Posterior vena cava (tissue), 2 donors: ENCODE measurements at regions not wholly inside any gene's neighbourhood (a gene's known extent, or its start where the extent isn't known, plus 50 kb on each side); places are given as distances from the start of the nearest gene placed in this dataset.

ENCODE experiments used
- DNase-seq: peaks from one replicate; pipeline ENCODE4 v3.0.0-alpha.2; 2020; ENCODE audit warnings: low spot score
- intact Hi-C, 2 donors: fragments of 100-400 bp; cut with DNase I; formaldehyde crosslinking; loops; one replicate each; pipeline versions ENCODE4 v1.14.1 to v1.14.2; 2022 to 2023
- donor health status: DM: yes; HTN: yes; CAD: no.
- donor health status: DM: yes; HTN: yes; CAD: no.

DNA sequence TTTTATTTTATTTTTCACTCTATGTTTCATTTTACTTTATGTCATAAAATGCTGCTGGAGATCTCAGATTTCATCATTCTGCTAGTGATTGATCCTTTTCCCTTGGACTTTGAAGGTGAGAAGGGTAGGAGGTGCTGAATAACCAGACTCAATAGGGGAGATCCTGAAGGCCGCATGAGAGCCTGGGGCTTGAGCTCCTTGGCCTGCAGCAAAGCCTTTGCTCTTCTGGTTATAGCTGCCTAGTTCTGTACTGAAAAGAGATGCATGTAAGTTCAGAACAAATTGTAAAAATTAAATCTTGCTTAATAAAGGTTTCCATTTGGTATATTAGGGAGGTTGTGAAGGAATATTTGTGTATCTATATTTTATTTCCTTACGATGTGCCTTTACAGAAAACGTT, 430.2 kb downstream of the QKI start:
- intact Hi-C loops, result no loop called here
- DNase-seq, result no peak

DNA sequence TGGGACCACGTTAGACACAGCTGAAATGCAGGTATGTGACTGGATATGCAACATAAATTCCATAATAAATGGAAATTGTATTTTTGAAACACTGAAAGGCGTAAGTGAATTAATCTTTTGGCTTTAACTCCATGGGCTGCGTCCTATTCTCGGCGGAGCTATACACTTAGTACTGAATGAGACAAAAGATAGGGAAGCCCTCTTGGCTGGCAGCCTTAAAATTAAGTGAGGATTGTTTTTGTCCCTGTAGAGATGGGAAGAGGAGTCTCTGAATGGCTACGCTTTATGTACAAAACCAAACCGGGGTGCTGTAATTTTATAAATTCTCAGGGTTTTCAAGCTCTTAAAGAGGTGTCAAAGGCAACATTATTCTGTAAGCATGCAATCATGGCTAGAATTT, 429.8 kb downstream of the QKI start:
- intact Hi-C loops, result no loop called here
- no peak for DNase-seq

DNA sequence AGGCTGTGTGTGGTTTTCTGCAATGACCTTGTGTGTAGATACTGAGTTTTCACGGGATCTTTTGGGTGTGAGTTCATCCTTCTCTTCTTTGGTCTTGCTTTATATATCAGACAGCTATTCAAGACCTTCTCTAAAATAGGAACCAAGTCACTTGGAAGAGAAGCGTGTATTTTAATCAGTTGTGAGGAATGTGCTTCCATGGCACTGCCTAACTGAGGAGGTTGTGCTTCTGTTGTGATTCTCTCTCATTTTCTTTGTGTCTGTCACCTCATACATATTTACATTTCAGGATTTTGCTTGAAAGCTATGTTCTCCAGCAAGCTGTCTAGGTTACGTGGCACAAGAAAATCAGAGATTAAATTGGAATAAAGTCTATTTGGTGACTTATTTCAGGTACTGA, 428.7 kb downstream of the QKI start:
- intact Hi-C loops, result no loop called here
- no peak for DNase-seq

DNA sequence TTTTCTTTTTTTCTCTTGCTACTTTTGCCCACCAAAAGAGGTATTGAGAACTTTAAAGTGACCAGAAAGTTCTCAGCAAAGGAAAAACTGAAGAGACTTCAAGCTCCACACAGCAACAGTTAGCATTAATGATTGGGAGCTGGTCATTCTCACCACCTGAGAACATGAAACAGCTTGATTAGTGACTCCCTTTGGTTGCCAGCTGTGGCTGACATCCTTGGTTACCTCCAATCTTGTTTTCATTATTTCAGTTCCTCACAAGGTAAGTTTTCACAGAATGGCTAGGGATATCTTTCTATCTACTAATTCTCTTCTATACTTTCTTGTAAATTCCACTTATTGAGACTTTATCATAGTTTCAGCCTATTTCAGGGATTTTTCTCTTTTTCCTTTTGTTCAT, 427.9 kb downstream of the QKI start:
- DNase-seq, result no peak

DNA sequence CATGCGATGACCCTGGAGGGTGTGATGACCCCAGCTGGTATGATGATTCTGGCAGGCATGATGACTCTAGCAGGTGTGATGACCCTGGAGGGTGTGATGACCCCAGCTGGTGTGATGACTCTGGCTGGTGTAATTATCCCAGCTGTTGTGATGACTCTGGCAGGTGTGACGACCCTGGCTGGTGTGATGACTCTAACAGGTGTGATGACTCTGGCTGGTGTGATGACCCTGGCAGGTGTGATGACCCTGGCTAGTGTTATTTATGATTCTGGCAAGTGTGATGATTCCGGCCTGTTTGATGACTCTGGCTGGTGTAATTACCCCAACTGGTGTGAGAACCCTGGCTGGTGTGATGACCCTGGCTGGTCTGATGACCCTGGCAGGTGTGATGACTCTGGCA, 427.2 kb downstream of the QKI start:
- intact Hi-C loops, result no loop called here
- DNase-seq, result no peak

More for the DNA sequence above, 427.9 kb downstream of the QKI start:
- intact Hi-C loops, result no loop called here

DNA sequence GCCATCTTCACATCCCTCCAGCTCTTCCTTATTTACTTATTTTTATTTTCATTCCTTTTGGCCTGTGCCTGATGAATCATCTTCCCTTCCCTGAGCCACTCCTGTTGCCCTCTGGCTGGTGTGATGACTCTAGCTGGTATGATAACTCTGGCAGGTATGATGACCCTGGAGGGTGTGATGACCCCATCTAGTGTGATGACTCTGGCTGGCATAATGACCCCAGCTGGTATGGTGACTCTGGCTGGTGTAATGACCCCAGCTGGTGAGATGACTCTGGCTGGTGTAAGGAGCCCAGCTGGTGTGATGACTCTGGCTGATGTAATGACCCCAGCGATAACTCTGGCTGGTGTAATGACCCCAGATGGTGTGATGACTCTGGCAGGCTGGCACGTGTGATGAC, 426.8 kb downstream of the QKI start:
- intact Hi-C loops, result no loop called here
- DNase-seq, result no peak

DNA sequence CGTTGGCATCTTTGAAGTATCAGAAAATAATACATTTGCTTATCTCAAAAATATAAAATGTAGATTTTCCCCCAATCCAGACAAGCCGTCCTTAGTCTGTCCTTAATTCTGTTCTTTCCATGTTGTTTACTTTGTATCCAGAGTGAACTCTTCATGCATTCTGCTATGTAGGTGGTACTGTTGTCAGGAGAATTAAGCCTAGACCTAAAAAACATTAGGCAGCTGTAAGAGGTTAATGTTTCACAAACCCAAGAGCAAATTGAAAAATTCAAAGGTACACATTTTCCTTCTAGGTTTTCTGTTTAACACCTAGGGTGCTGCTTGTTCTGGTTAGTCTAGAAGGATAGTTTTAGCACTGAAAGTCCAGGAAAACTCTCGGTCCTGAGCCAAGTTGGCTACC, 426.4 kb downstream of the QKI start:
- intact Hi-C loops, result no loop called here
- DNase-seq, result no peak

GRCh38 chr6:163839296-163839695, 424.8 kb downstream of the QKI start:
- intact Hi-C loops, result no loop called here
- no peak for DNase-seq

GRCh38 chr6:163837691-163838431, 423.3 kb downstream of the QKI start:
- DNase-seq, result no peak
- intact Hi-C loops, result no loop called here

GRCh38 chr6:163836876-163837690, 422.6 kb downstream of the QKI start:
- intact Hi-C loops, result no loop called here

DNA sequence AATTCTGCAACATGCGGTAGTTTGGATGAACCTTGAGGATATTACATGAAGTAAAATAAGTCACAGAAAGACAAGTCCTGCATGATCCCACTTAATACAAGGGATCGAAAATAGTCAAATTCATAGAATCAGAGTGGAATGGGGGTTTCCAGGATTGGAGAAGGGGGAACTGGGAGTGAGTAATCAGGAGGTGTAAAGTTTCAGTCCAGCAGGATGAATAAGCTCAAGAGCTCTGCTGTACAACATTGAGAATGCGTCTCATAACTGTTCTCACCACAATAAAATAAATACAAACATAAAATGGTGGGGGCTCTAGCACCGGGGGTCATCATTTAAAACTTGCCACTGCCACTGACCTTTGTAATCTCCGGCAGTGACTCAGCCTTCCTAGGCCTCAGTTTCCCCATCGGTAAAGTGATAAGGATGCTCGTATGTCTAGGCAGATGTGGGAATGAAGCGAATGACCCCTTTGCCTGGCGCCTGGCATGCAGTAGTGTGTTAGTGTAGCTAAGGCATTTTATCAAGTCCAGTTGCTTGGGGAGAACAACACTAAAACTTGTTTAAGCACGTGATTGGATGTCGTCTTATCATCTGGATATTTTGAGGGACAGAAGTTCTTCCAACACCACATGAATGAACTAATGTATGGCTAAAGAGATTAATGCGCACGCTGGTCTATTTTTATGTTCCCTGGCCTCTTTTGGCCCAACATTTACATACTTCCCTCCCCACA, 421.1 kb downstream of the QKI start:
- intact Hi-C loops, result no loop called here

More at GRCh38 chr6:163836876-163837690, 422.6 kb downstream of the QKI start:
- DNase-seq, result no peak

GRCh38 chr6:163834226-163834970, 419.9 kb downstream of the QKI start:
- no peak for DNase-seq
- intact Hi-C loops, result no loop called here

More for the DNA sequence above, 421.1 kb downstream of the QKI start:
- DNase-seq, result no peak

DNA sequence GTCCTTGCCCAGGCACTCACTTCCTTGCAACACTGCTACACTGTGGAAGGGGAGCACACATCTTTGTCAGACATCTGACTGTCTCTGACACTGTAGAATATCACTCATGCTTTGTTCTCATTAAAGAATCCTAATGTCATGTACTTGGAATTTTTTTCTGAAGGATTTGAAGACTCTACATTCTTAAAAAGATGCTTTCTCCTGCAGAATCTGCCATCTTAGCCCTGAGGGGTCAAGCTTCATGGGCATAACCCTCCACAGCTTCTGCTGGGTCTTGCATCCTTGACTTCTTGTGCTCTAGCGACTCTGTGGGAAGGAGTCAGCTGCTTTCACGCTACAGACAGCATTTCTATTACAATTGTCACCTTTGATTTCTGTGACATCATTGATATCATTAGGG, 417.2 kb downstream of the QKI start:
- no peak for DNase-seq
- intact Hi-C loops, result no loop called here

- intact Hi-C loops, result no loop called here
- no peak for DNase-seq
Measured at GRCh38 chr6:163830641-163831040, 416.1 kb downstream of the QKI start.

DNA sequence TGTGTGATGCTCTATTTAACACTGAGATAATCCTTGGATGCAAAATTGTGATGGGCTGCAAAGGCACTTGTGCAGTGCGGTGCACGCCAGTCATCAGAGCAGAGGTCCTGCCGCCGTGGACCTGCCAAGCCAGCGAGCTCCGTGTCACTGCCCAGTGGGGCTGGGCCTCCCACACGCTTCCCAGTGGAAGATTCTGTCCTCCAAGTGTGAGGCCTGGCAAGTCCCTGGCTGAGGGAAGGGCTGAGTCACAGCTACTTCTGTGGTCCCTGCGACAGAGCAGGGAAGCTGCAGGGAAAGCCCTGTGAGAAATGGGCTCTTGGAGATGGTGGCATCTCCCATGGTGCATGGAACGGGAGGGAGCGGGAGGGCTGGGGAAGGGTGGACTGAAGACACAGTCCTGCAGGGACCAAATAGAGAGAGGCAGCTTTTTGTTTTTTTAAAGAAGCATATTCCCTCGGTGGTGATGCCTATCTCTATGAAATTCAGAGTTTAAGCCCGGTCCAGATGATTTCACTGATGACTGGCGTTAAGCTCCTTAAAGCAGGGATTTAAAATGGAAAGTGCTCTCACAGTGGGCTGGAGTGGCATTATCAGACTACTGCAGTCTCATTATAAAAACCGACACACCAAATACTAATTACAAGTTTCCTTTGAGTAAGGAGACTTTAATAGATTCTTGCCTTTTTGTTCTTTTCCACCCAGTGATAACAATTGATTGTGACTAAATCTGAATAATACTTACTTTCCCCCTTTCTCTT, 413.7 kb downstream of the QKI start:
- intact Hi-C loops, result no loop called here
- peak; percentile 87 for DNase-seq

GRCh38 chr6:163827143-163827542, 412.6 kb downstream of the QKI start:
- no peak for DNase-seq

GRCh38 chr6:163826629-163827028, 412.1 kb downstream of the QKI start:
- DNase-seq, result no peak
- intact Hi-C loops, result no loop called here

More at GRCh38 chr6:163827143-163827542, 412.6 kb downstream of the QKI start:
- intact Hi-C loops, result no loop called here

DNA sequence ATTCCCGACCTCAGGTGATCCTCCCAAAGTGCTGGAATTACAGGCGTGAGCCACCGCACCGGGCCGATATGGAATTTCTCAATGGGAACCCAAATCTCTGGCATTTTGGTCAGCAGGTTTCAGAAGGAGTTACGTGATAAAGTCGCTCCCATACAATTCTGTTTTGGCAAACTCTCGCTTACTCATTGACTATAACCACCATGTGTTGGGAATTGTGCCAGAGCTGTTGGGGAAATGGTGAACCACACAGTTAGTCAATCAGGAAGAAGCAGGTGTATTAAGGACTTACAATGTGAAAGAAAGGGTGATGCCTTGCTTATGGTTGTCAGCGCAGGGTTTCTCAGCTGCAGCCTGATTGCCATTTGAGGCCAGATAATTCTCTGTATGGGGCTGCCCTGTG, 410.5 kb downstream of the QKI start:
- intact Hi-C loops, result no loop called here

DNA sequence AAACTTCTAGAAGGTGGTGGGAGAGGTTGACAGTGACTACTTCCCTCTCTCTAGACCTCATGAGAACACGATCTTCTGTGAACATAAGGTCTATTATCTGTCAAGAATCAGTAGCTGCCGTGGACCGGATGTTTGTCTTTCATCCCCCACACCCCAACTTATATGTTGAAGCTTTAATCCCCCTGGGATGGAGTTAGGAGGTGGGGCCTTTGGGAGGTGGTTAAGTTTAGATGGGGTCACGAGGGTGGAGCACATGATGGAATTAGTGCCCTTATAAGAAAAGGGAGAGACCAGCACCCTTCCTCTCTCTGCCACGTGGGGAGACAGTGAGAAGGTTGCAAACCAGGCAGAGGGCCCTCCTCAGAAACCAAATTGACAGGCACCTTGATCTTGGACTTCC, 409.1 kb downstream of the QKI start:
- no peak for DNase-seq
- intact Hi-C loops, result no loop called here

More for the DNA sequence above, 410.5 kb downstream of the QKI start:
- no peak for DNase-seq
